HG03159 (cell line): ENCODE measurements at regions not wholly inside any gene's neighbourhood (a gene's known extent, or its start where the extent isn't known, plus 50 kb on each side); places are given as distances from the start of the nearest gene placed in this dataset.

Experiments
- ATAC-seq: cut with Tn5 transposase; IDR thresholded peaks from one replicate; pipeline ENCODE4 v1.9.1; 2021; ENCODE audit warnings: mild to moderate bottlenecking, moderate library complexity; ENCODE audit not compliant: unreplicated experiment

DNA sequence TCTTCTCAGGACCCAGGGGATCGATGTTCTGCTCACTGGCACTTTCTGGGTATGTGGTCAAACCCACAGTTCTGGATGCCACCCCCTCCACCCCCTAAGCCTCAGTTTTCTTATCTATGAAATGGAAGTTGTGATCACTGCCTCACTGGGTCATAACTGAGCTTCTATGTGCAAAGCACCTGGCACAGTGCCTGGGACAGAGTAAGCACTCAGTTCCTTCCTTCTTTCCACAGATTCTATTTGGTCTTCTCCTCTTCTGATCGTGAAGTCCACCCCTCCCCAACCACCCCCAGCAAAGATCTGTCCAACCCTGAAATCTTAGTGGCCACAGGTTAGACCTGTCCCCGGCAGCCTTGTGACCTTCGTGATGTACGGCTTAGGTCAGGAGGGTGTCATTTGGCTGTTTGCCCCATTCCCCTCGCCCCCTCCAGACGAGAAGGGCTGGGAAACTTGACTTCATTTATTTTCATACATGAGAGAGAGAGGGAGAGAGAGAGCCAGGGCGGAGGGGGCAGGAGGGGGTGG lies 181.4 kb downstream of the FGF18 start:
- ATAC-seq = no peak

DNA sequence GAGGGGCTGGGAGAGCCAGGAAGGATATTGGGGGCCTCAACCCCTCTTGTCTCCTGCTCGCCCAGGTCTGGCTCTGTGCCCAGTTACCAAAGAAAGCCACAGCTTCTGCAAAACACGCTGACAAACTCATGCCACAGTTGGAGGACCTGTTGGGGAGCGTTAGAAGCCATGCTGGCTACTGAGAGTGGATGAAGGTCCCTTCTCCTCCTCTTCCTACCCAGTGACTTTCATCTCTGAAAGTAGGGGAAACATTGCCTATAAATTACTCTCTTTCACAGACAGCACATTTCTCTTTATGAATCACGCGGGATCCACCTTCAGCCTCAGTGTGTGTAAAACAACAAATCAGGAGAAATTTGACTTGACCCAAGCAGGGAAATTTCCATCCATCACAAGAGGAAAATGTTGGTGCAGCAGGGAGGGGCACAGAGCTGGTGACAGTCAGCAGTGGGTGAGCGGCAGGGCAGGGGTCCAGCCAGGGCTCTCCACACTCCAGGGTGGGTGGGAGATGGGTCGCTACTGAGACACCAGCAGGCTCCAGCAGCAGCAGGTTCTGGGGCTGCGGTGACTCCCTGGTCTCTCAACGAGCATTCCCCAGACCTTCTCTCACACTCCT lies 181.9 kb downstream of the FGF18 start:
- no peak for ATAC-seq

DNA sequence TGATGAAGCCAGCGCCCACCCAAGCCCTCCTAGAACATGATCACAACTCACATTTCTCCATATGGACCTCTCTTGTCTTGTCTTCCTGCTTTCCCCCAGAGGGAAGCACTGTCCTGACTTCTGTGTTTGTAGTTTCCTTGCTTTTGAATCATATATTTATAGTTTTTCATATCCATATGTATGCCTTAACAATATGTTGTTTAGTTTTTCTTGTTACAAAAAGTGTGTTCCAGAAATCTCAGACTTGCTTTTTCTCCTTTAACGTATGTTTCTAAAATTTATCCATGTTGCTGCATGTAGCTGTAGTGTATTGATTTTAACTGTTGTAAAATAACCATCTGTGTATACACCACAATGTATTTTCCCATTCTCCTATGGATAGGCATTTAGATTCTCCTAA lies 182.0 kb upstream of the SMIM23 start:
- ATAC-seq = no peak

DNA sequence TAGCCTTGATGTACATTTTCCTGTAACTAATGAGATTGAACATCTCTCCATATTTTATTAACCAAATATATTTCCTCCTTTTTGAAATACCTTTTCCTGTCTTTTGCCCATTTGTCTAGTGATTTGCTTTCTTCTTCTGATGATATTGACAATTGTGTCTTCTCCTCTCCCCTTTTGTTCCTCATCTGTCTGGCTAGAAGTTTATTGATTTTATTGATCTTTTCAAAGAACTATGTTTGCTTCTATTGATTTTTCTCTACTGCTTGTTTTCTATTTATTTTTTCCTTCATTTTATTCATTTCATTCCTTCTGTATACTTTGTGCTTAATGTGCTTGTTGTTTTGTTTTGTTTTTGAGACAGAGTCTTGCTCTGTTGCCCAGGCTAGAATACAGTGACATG lies 181.4 kb upstream of the SMIM23 start:
- ATAC-seq = no peak

DNA sequence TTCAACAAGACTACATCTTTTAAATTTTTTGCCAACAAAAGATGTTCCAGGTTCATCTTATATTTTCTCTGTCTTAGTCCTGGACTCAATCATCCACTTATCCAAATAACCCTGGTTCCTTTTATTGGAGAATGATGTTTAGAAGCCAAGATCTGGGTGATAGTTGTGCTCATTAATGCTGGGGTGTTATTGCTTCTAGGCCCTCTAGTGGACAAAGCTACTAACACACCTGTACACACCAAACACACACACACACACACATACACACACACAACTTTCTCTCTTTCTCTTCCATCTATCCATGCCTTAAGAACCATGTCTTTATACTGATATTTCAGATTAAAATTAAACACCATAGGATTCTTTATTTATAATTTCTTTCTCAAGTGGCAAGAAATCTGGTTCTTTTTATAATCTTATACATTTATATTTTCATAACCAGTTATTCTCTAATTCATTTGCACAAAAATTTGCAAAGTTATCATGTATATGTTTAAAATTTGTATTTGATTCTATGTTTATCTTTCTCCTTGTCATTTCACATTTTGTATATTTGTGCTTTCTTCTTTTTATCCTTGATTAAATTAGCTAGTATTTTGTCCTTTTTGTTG lies 179.1 kb upstream of the SMIM23 start:
- ATAC-seq = no peak

DNA sequence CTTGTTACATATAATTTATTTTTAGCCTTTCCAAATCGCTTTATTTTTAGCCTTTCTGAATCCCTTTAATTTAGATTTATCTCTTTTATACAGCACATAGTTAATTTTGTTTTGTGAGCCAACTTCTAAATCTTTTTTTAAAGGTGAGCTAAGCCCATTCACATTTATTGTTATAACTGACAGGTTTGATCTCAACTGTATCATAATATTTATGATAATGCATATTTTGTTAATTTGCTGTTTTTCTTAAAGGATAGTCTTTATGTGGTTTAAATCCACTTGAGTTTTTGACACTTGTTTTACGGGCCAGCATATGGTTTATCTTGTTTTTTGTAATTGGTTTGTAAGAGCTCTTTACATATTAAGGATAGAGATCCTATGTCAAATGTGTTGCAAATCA lies 177.8 kb upstream of the SMIM23 start:
- no peak for ATAC-seq

DNA sequence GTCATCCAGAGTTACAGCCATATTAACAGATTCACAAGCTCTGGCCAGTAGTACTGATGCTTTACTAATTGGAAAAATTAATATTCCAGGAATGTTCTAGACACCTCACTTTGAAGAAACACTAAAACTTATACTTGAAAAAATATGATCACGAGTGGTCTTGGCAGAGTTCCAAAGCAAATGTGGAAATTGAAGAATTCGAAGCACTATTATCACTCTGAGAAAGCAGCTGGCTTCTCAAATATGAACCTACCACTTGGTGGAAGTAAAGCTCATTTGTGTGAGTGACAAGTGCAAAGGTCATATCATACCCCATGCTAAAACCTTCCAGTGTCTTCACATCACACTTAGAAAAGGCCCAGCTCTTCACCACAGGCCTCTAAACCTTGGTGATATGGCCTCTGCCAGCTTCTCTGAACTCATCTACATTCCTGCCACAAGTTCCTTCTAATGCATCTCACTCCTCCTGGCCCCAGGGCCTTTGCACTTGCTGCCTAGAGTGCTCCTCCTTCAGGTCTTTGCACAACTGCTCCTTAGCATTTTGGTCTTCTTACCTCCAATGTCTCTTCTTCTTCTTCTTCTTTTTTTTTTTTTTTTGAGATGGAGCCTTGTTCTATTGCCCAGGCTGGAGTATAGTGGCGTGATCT lies 175.7 kb upstream of the SMIM23 start:
- no peak for ATAC-seq

DNA sequence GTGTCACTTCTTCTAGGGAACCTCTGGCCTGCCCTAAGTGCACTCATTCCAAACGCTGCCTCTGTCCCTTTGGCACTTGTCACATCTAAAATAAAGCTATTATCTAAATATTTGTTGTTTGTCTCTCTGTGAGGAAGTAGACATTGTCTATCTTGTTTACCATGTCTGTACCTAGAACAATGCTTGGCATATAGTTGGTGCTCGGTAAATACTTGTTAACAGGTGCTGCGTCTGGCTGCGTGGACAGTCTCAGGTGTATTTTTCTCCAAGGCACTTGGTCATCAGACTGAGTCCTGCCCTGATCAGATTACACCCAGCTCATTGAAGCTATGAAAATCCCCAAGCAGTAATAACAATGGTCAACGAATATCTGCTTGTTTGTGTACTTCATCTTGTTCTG lies 174.9 kb upstream of the SMIM23 start:
- no peak for ATAC-seq

DNA sequence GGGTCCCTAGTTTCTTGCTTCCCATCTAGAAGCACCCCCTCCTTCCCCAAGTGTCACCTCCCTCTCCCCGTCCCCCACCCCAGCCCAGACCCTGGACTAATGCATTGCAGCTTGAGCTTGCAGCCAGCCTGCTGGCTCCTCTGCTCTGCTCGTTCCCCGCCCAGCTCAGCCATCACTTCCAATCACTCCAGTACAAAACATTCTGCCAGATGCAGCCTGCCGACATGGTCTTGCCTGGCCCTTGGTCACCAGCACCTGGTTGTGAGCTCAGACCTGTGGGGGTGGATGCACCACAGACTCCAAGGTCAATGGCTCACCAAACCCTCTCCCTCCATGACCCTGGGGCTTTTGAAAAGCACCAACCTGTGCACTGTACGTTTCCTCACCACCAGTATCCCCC lies 172.9 kb upstream of the SMIM23 start:
- ATAC-seq = no peak

DNA sequence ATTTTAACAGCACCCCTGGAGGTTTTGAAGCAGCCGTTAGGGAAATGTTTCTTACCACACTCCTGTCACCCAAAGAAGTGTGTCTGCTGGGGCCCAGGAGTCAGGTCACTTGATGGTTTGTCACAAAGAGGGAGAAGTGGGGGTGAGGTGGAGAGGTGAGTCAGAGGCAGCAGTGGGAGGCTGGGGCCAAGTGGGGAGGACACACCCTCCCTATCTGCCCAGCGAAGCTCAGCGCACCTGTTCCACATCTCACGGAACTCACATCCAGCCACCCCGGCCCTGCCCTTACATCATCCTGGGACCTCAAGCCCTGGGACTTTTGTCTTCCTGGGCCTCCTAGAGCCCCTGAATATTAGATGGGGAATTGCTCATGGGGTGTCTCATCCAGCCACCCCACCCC lies 171.1 kb upstream of the SMIM23 start:
- no peak for ATAC-seq

DNA sequence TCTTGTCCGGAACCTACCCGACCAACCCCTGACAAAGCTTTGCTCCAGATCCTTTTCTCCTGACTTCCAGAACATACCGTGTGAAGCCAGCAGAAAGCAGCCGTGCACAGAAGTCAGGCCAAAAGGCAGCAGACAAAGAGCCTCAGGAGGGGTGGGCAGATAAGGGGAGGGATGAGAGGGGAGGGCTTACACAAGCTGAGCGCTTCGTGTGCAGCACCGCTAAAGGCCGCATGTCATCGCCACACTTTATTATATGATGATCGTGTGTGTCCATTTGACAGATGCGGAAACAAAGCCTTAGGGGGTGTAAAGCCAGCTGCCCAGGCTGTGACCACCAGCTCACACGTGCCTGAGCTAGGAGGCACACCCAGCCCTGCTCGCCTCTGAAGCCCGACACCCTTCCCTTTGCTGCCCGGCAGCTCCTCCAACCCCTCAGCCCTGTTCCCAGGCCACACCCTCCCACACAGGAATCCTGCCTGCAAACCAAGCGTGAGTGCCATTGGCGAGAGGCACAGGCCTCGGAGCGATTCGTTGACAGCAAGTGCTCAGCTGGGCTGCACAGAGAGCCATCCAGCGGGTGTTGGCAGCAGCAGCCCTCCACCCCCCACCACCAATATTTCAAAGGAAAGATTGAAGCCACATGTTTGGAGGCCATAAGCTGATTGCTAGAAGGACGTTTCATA lies 170.5 kb upstream of the SMIM23 start:
- no peak for ATAC-seq

DNA sequence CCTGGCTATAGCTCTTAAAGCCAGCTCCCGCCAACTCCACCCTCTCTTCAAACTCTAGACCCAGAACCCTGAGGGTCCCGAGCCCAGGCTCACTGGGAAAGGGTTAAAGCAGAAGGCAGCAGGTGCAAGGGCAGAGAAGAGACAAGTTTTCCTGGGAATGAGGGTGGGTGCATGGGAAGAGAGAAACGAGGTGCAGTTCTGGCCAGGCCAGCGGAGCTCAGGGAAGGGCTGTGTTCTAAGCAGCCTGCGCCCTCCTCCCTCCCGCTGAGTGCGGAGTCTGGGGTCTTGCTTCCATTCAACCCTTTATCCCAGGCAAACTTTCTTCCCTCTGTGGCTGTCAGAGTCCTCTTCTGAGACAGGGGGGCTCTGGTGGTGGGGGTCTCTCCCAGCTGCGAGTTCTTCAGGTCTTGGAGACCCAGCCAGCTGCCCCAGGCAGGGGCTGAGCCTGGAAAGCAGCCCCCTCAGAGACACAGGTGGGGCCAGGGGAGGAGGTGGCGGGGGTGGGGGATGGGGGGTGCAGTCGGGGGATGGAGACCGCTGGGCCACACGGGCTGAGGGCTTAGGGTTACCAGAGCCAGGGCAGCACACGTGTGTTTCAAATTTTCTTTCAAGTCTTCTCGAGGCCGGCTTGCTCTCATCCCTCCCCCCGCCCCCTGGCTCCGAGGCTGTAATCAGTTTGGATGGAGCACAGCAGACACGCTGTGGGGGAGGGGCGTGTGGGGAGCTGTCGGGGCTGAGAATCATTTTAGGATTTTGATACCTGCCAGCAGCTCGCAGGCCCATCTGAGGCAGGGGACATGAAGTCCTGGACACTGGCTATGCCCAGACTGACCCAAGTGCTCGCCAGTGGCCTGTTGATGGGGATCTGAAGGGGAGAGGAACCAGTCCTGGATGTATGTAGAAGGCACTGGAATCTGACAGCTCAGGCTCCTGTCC lies 169.6 kb upstream of the SMIM23 start:
- no peak for ATAC-seq

DNA sequence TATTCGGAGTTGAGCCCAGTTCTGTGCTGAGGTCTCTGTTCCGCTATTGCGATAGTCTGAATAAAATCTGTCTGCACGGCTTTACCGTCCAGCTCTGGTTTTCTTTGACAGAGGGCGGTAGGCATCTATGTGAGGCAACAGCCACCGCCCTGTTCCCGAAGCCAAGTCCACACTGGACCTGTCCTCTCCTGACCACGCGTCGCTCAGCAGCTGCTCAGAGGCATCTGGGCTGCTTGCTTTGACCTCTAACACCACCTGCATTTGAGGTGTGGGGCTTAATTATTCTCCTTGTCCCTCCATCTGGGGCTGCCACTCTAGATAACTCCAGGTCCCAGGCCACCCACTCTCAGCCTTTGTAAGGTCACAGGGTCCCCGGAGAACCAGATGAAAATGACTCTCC lies 168.4 kb upstream of the SMIM23 start:
- ATAC-seq = no peak

DNA sequence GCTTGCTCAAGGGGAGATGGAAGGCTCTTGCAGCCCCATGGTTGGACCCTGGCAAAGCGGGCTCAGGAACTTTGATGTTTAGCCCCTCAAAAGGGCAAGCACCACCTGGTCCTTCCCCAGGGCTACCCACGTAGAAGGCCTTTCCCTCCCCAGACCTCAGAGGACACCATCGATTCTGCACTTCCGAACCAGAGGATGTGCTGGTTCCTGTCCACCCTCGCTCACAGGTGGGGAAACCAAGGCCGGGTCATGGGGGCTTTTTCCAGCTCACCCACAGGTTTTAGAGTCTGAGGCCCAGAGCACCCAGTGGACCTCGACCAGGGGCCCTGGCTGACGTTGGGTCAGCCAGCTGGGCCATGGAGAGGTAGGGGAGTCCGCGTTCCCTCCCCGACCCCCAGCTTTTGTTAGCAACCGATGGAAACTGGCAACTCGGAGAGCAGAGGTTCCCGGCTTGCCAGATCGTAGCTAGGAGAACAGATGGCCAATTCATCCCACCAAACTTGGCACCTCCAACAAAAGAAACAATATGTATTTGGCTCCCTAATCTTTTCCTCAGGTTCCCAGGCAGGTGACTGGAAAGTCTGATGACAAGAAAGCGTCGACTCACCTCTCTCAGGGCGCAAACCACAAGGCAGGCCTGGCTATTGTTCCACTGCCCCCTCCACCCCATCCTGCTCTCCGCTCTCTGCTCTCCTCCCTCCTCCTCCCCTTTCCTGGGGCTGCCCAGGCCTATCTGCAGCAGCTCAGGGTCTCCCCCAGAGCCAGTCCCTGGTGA lies 167.6 kb upstream of the SMIM23 start:
- ATAC-seq = no peak

DNA sequence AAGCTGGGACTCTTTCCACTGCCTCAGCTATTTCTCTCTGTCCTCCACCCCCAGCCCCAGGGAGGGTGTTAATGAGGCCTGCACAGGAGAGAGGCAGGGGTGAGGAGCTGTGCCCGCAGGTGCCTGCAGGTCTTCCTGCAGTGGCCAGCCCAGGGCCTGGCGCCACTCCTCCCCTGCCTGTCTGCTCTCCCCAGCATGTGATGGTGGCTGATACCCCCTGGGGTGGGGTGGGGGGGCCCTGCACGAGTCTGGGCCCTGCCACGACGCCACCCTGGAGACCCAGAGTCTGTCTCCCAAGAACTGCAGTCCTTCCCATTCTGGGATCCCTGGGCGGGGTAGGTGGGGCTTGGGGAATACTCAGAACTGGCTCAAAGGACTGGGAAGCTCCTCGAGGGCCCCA lies 166.4 kb upstream of the SMIM23 start:
- ATAC-seq = no peak

DNA sequence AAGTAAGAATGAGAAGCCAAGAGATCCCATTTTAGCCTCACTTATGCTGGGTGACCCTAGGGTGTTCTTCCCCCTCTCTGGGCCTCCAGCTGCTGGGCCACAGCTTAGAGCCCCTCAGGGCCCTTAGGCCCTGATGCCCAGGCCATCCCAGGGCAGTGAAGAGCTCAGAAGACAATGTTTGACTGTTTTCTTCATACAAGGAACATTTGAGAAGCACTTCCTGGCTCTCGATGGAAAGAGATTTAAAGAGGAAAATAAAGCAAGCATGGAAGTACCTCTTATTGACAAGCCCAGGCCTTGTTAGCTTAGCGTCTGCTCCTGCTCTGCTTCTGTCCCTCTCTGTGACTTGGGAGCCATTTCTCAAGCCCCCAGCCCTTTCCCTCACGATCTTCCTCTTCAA lies 165.9 kb upstream of the SMIM23 start:
- ATAC-seq = no peak

DNA sequence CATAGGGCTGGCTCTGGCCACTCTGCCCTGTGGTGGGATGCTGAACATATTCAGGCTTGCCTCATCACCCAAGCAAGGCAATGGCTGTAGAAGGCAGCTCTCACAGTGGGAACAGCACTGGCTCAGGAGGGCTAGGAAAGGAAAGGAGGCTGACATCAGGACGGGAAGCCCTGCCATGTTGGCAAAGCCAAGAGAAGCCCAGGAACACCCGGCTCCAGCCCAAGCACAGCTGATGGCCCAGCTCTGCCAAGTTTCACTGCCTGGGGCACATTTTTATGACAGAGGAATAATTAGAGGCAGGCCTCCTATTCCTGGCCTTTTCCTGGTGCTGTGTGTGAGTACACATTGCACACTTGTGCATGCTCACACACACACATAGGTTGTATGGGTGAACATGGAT lies 163.6 kb upstream of the SMIM23 start:
- ATAC-seq = no peak

DNA sequence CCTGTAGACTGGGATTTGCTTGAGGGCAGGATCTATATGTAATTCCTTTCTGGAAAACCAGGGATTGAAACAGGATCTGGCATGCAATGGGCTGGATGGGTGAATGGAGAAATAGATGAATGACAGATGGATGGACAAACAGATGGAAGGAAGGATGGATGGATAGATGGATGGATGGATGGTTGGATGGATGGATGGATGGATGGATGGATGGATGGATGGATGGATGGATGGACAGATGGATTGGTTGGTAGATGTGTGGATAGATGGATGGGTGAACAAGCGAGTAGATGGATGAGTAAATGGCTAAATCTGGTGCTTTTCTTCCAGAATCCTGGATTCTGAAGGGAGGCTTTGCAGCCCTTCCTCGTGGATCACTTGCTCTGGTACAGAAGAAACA lies 162.5 kb upstream of the SMIM23 start:
- no peak for ATAC-seq

DNA sequence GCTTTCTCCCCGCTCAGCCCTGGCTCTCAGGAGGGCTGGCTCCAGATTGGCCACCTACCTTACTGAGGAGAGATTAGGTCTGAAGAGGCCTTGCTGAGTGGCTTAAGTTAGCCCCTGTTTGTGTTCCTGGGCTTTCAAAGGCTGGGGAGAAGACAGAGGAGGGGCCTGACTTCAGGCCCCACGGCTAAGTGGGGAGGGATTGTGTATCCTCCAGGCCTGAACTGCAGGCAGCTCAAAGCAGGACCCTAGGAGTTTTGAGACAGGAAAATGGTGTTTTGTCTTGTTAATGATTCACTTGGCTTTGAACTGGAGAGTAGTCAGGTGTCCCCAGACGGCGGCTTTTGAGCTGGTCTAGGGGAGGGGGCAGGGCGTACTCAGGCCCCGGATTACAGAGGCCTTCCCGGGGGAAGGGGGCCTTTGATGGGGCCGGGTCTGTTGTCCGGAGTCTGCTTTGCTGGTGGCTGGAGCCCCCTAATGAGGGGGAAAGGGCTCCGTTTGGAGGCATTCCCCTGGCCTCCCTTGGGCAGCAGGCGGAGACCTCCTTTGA lies 162.0 kb upstream of the SMIM23 start:
- no peak for ATAC-seq

DNA sequence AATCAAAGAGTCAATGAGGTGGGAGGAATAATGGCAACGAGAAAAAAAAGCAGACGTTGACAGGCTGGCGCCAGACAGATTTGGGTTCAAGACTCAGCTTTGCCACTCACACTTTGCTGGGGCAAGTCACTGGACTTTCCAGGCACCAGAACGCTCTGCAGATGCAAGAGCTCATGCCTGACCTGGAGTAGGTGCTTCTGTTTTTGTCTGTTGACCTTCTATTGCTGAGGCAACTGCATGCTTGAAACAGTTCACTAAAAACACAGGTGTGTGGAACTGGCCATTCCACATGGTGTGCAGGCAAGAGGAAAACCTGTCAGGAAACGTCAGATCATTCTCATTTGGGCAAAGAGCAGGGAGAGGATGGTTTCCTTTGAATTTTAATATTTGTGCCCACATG lies 161.2 kb upstream of the SMIM23 start:
- ATAC-seq = no peak
